GM18907 (cell line): ENCODE measurements at regions not wholly inside any gene's neighbourhood (a gene's known extent, or its start where the extent isn't known, plus 50 kb on each side); places are given as distances from the start of the nearest gene placed in this dataset.

ENCODE experiments used
- ATAC-seq: cut with Tn5 transposase; IDR thresholded peaks from one replicate; pipeline ENCODE4 v1.9.1; 2021; ENCODE audit warnings: mild to moderate bottlenecking, moderate library complexity; ENCODE audit not compliant: unreplicated experiment

GRCh38 chr2:235390816-235391194, 103.0 kb upstream of the AGAP1 start:
- no peak for ATAC-seq

- ATAC-seq, result no peak
Observed at GRCh38 chr2:235391921-235392615, 101.8 kb upstream of the AGAP1 start.

GRCh38 chr2:235394278-235394828, 99.5 kb upstream of the AGAP1 start:
- ATAC-seq, result no peak

GRCh38 chr2:235396071-235396846, 97.6 kb upstream of the AGAP1 start:
- no peak for ATAC-seq

GRCh38 chr2:235398321-235398720, 95.5 kb upstream of the AGAP1 start:
- no peak for ATAC-seq

- no peak for ATAC-seq
Observed at GRCh38 chr2:235399895-235400294, 93.9 kb upstream of the AGAP1 start.

GRCh38 chr2:235402422-235402821, 91.4 kb upstream of the AGAP1 start:
- no peak for ATAC-seq

- no peak for ATAC-seq
Observed at GRCh38 chr2:235405612-235406361, 88.1 kb upstream of the AGAP1 start.

- ATAC-seq, result no peak
Observed at GRCh38 chr2:235406430-235406829, 87.4 kb upstream of the AGAP1 start.

GRCh38 chr2:235411905-235412485, 81.8 kb upstream of the AGAP1 start:
- ATAC-seq, result no peak

GRCh38 chr2:235413064-235413463, 80.8 kb upstream of the AGAP1 start:
- ATAC-seq, result no peak

GRCh38 chr2:235414422-235414821, 79.4 kb upstream of the AGAP1 start:
- ATAC-seq, result no peak

- ATAC-seq, result no peak
Observed at GRCh38 chr2:235416858-235417499, 76.9 kb upstream of the AGAP1 start.

- ATAC-seq, result no peak
Observed at GRCh38 chr2:235418918-235419317, 74.9 kb upstream of the AGAP1 start.

- ATAC-seq, result no peak
Observed at GRCh38 chr2:235419996-235420395, 73.8 kb upstream of the AGAP1 start.

GRCh38 chr2:235421618-235422017, 72.2 kb upstream of the AGAP1 start:
- no peak for ATAC-seq

- no peak for ATAC-seq
Observed at GRCh38 chr2:235430366-235431083, 63.3 kb upstream of the AGAP1 start.

GRCh38 chr2:235432741-235433520, 60.9 kb upstream of the AGAP1 start:
- ATAC-seq, result no peak

GRCh38 chr2:235433860-235434259, 60.0 kb upstream of the AGAP1 start:
- no peak for ATAC-seq
